Heart left ventricle (tissue), 16 donors: ENCODE measurements at regions not wholly inside any gene's neighbourhood (a gene's known extent, or its start where the extent isn't known, plus 50 kb on each side); places are given as distances from the start of the nearest gene placed in this dataset.

Experiments used
- ATAC-seq, 4 donors: fragments of 200-7000 bp; cut with Tn5 transposase; one replicate each; pipeline ENCODE4 v1.9.1; 2020 to 2022; ENCODE audit warnings: moderate library complexity in 4 of 4, mild to moderate bottlenecking in 3 of 4, moderate number of reproducible peaks in 1 of 4
- DNase-seq, 5 donors: peaks; one replicate each; pipeline ENCODE4 v3.0.0-alpha.2; 2020
- H3K27ac ChIP-seq, 12 donors: fragments of 200-600 bp; sonication (generic) in 4 of 12; one replicate each; pipeline versions ENCODE4 v1.5.0 to v1.8.0; 2016 to 2022; ENCODE audit warnings: mild to moderate bottlenecking in 2 of 12
- H3K27me3 ChIP-seq, 9 donors: fragments of 200-600 bp; sonication (generic) in 2 of 9; one replicate each; pipeline versions ENCODE4 v1.5.1 to v1.8.0; 2016 to 2022; ENCODE audit warnings: mild to moderate bottlenecking in 3 of 9
- H3K36me3 ChIP-seq, 9 donors: fragments of 200-600 bp; sonication (generic) in 2 of 9; one replicate each; pipeline versions ENCODE4 v1.5.0 to v1.8.0; 2018 to 2022; ENCODE audit warnings: mild to moderate bottlenecking in 2 of 9
- H3K4me1 ChIP-seq, 12 donors: fragments of 200-600 bp; sonication (generic) in 4 of 12; one replicate each; pipeline versions ENCODE4 v1.5.0 to v1.8.0; 2016 to 2022; ENCODE audit warnings: mild to moderate bottlenecking in 3 of 12
- H3K4me3 ChIP-seq, 12 donors: fragments of 200-600 bp; sonication (generic) in 4 of 12; one replicate each; pipeline versions ENCODE4 v1.5.0 to v1.8.0; 2017 to 2022; ENCODE audit warnings: mild to moderate bottlenecking in 9 of 12, moderate library complexity in 4 of 12
- H3K9me3 ChIP-seq, 12 donors: fragments of 200-600 bp; sonication (generic) in 4 of 12; one replicate each; pipeline versions ENCODE4 v1.5.0 to v1.8.0; 2016 to 2022; ENCODE audit warnings: mild to moderate bottlenecking in 1 of 12
- POLR2A ChIP-seq, 2 donors: fragments of 450-650 bp; IDR thresholded peaks; one replicate each; pipeline ENCODE4 v1.6.1; 2017; ENCODE audit warnings: antibody characterized with exemption in 2 of 2, mild to moderate bottlenecking in 2 of 2, moderate library complexity in 2 of 2
- whole genome bisulfite sequencing, 4 donors: extraction: QIAGEN DNeasy Blood & Tissue Kit in 2 of 4; methylation state at CpG; one replicate each; pipeline versions ENCODE4 v1.1.5 to v1.1.7; 2013 to 2018; 5-methylcytosine and 5-hydroxymethylcytosine counted together
- intact Hi-C, 10 donors: fragments of 100-400 bp; cut with DNase I; formaldehyde crosslinking; loops; one replicate each; pipeline versions ENCODE4 v1.11.1 to v1.14.2; 2022
- TF ChIP-seq, protein P1 (sequence below), 12 donors: fragments of 200-600 bp; sonication (generic) in 4 of 12; IDR thresholded peaks; one replicate each; pipeline versions ENCODE4 v1.5.0 to v1.8.0; 2018 to 2022; ENCODE audit warnings: antibody characterized with exemption in 12 of 12, mild to moderate bottlenecking in 5 of 12
- donor health status: ischemic (EF 13 %, LVEDD 7.1; RV severe dilation, severe dysfunction).
- donor health status: healthy with polysubstance abuse.
- donor health status: DM: no; HTN: yes; CAD: no.
- donor health status: DM: no; HTN: no; CAD: no.
- donor health status: ischemic (EF 25% LVEDD 6.9; RV normal size, moderate dysfunction).
- donor health status: ischemic (EF 25% LVEDD 5.7; RV mildly dilated, moderate dysfunction).
- donor health status: healthy.
- donor health status: DM: yes; HTN: yes; CAD: no.
- donor health status: ischemic (EF 35%, LVEDD 5.7; RV mildly dilated, moderate dysfunction).
- donor health status: nonischemic (EF 11% LVEDD 7.7; RV severe dilation, severe dysfunction).
- donor health status: DM: yes; HTN: yes; CAD: no.
- donor health status: PGD.
- donor health status: ischemic (EF 29% LVEDD 5.4; RV normal size, mild dysfunction).
- donor health status: nonischemic (EF 23%, LVEDD 6.1; RV moderate dilation, normal function).

- intact Hi-C loops: no loop called here
- ATAC-seq (no peak), DNase-seq (no peak)
- TF ChIP-seq, protein P1, sequence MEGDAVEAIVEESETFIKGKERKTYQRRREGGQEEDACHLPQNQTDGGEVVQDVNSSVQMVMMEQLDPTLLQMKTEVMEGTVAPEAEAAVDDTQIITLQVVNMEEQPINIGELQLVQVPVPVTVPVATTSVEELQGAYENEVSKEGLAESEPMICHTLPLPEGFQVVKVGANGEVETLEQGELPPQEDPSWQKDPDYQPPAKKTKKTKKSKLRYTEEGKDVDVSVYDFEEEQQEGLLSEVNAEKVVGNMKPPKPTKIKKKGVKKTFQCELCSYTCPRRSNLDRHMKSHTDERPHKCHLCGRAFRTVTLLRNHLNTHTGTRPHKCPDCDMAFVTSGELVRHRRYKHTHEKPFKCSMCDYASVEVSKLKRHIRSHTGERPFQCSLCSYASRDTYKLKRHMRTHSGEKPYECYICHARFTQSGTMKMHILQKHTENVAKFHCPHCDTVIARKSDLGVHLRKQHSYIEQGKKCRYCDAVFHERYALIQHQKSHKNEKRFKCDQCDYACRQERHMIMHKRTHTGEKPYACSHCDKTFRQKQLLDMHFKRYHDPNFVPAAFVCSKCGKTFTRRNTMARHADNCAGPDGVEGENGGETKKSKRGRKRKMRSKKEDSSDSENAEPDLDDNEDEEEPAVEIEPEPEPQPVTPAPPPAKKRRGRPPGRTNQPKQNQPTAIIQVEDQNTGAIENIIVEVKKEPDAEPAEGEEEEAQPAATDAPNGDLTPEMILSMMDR (IDR thresholded peaks at IDR 0.05): no peak
- no peak for TF ChIP-seq POLR2A (IDR thresholded peaks at IDR 0.05)
- 5 to 34% (median 22%) methylated on average over 6 of the region's 6 CpGs for WGBS, 4 donors
- Histone ChIP-seq H3K36me3 (no peaks in the 10 kb centered on the region), H3K4me1 (no peaks in the 10 kb centered on the region), H3K9me3 (no peaks in the 10 kb centered on the region), H3K27me3 (peaks cover 0 to 21% (median 0%) of the 10 kb centered on the region in 9 donors), H3K4me3 (no peak overlapping the region), H3K27ac (no peak overlapping the region)
These were observed 72.4 kb downstream of the NOG start for GRCh38 chr17:56665864-56666263.

- no peaks in the 10 kb centered on the region for H3K36me3 ChIP-seq
- TF ChIP-seq, protein P1 (IDR thresholded peaks at IDR 0.05): no peak
- TF ChIP-seq POLR2A (IDR thresholded peaks at IDR 0.05): no peak
- no peak for DNase-seq
- no peaks in the 10 kb centered on the region for H3K4me1 ChIP-seq
- H3K4me3 ChIP-seq: no peak overlapping the region
- no peaks in the 10 kb centered on the region for H3K9me3 ChIP-seq
- H3K27me3 ChIP-seq: peaks cover 0 to 25% (median 0%) of the 10 kb centered on the region in 9 donors
- H3K27ac ChIP-seq: no peak overlapping the region
- 66 to 71% (median 68%) methylated on average over 5 of the region's 5 CpGs for WGBS, 4 donors
- intact Hi-C loops: no loop called here
- ATAC-seq: no peak
These were observed 74.5 kb downstream of the NOG start for GRCh38 chr17:56667925-56668458.

GRCh38 chr17:56672195-56672594 lies 78.7 kb downstream of the NOG start:
- WGBS, 4 donors: 91 to 93% (median 92%) methylated on average over 8 of the region's 8 CpGs
- intact Hi-C loops: no loop called here
- no peaks in the 10 kb centered on the region for H3K36me3 ChIP-seq
- H3K4me3 ChIP-seq: no peak overlapping the region
- no peaks in the 10 kb centered on the region for H3K9me3 ChIP-seq
- no peak for DNase-seq
- no peak for ATAC-seq
- no peak overlapping the region for H3K27ac ChIP-seq
- H3K27me3 ChIP-seq: peaks cover 0 to 36% (median 12%) of the 10 kb centered on the region in 9 donors
- TF ChIP-seq, protein P1 (IDR thresholded peaks at IDR 0.05): no peak
- no peak for TF ChIP-seq POLR2A (IDR thresholded peaks at IDR 0.05)
- H3K4me1 ChIP-seq: no peaks in the 10 kb centered on the region

DNA sequence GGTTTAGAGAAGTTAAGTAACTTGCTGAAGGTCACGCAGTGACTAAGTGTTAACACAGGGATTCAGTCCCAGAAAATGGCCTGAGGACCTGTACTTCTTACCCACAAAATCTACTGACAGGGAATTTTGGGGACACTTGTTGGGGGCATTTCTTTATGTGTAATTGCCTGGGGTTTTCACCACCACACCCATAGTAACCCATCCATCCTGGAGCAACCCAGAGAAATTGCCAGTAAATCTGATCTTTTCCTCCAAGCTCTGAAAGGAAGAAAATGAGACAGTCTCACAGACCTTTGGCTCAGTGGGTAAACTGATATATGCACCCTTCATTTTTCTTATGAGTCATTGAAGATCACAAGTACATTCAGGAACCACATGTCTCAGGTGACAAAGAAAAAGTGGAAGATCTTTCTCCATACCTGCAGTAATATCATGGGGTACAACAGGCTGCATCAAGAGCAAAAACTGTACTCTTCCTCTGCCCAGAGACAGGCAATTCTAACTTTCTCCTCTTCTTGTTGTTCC lies 81.0 kb downstream of the NOG start:
- no peak for TF ChIP-seq POLR2A (IDR thresholded peaks at IDR 0.05)
- TF ChIP-seq, protein P1 (IDR thresholded peaks at IDR 0.05): no peak
- WGBS, 4 donors: 91 to 100% (median 98%) methylated on average over 1 of the region's 1 CpG
- intact Hi-C loops: no loop called here
- Histone ChIP-seq H3K27me3 (peaks cover 7 to 58% (median 25%) of the 10 kb centered on the region in 9 donors), H3K4me1 (peaks cover 0 to 12% (median 6%) of the 10 kb centered on the region in 12 donors), H3K36me3 (no peaks in the 10 kb centered on the region), H3K9me3 (no peaks in the 10 kb centered on the region), H3K27ac (no peak overlapping the region), H3K4me3 (no peak overlapping the region)
- no peak for ATAC-seq
- no peak for DNase-seq
